T-cell (primary cell): ENCODE measurements at regions not wholly inside any gene's neighbourhood (a gene's known extent, or its start where the extent isn't known, plus 50 kb on each side); places are given as distances from the start of the nearest gene placed in this dataset.
"Not testable (repeated sequence)": the region's sequence is repeated elsewhere in the genome, so short reads cannot be mapped to it uniquely, and the experiment has no call there.

ENCODE experiments used
- ATAC-seq, 4 experiments: fragments of 200-7000 bp in 3 of 4; fragments of 150-1000 bp in 1 of 4; cut with Tn5 transposase; replicated peaks in 1 of 4; 1 replicate in 3 of 4; 2 replicates in 1 of 4; pipeline ENCODE4 v1.10.0; 2021; ENCODE audit warnings: moderate library complexity in 3 of 4, mild to moderate bottlenecking in 2 of 4, moderate number of reproducible peaks in 1 of 4
- CTCF ChIA-PET, 2 donors: fragments of 300-600 bp; sonication (Branson Sonifier 250); formaldehyde crosslinking; loops; one replicate each; lab custom pipeline; 2022; ENCODE audit warnings: antibody characterized with exemption in 2 of 2; lab: Charles Lee
- POLR2A ChIA-PET, 2 donors: fragments of 300-600 bp; sonication (Branson Sonifier 250); formaldehyde crosslinking; loops; one replicate each; lab custom pipeline; 2022; ENCODE audit warnings: antibody characterized with exemption in 2 of 2; lab: Charles Lee
- DNase-seq, 35 experiments: peaks; one replicate each; pipeline versions ENCODE4 v3.0.0 to v3.0.0-alpha.2; 2013 to 2023
- H3K27ac ChIP-seq: one replicate; pipeline ENCODE4 v1.5.1; 2013; ENCODE audit warnings: low read length
- H3K27me3 ChIP-seq, 2 experiments: replicated peaks in 1 of 2; 1 replicate in 1 of 2; 2 replicates in 1 of 2; pipeline versions ENCODE4 v1.6.1 to v1.7.0; 2013; ENCODE audit warnings: low read length in 1 of 2, mixed read lengths in 1 of 2; ENCODE audit not compliant: control insufficient read depth in 2 of 2, insufficient read depth in 2 of 2; ENCODE audit errors: extremely low read depth in 1 of 2
- H3K36me3 ChIP-seq, 2 donors: 1 replicate in 1 of 2; 2 replicates in 1 of 2; pipeline versions ENCODE4 v1.6.1 to v1.7.0; 2013; ENCODE audit warnings: low read length in 1 of 2; ENCODE audit not compliant: control insufficient read depth in 2 of 2, insufficient read depth in 1 of 2; ENCODE audit errors: extremely low read depth in 1 of 2
- H3K4me1 ChIP-seq, 2 experiments: 1 replicate in 1 of 2; 2 replicates in 1 of 2; pipeline versions ENCODE4 v1.6.1 to v1.7.0; 2013; ENCODE audit warnings: low read length in 2 of 2, mixed read lengths in 1 of 2; ENCODE audit not compliant: insufficient read depth in 2 of 2, control insufficient read depth in 1 of 2; ENCODE audit errors: extremely low read depth in 1 of 2
- H3K4me3 ChIP-seq, 2 donors: 1 replicate in 1 of 2; 2 replicates in 1 of 2; pipeline versions ENCODE4 v1.5.1 to v1.7.0; 2013; ENCODE audit warnings: mild to moderate bottlenecking in 2 of 2, low read length in 1 of 2, moderate library complexity in 1 of 2; ENCODE audit not compliant: control insufficient read depth in 1 of 2; ENCODE audit errors: extremely low read depth in 1 of 2
- H3K9me3 ChIP-seq: 2 replicates; pipeline ENCODE4 v1.7.0; 2013
- H3K27ac Mint-ChIP-seq, 2 donors: one replicate each; pipeline ENCODE4 v1.8.0; 2020 to 2021; ENCODE audit warnings: mild to moderate bottlenecking in 2 of 2, mixed read lengths in 2 of 2
- H3K27me3 Mint-ChIP-seq, 2 donors: one replicate each; pipeline ENCODE4 v1.8.0; 2021 to 2022; ENCODE audit warnings: mixed read lengths in 2 of 2
- H3K36me3 Mint-ChIP-seq: one replicate; pipeline ENCODE4 v1.8.0; 2021; ENCODE audit warnings: mixed read lengths
- H3K4me1 Mint-ChIP-seq, 3 donors: one replicate each; pipeline ENCODE4 v1.8.0; 2020 to 2022; ENCODE audit warnings: mixed read lengths in 3 of 3, mild to moderate bottlenecking in 1 of 3
- H3K4me3 Mint-ChIP-seq, 3 donors: one replicate each; pipeline ENCODE4 v1.8.0; 2020 to 2022; ENCODE audit warnings: mild to moderate bottlenecking in 3 of 3, mixed read lengths in 3 of 3, moderate library complexity in 3 of 3
- H3K9me3 Mint-ChIP-seq, 3 donors: one replicate each; pipeline ENCODE4 v1.8.0; 2020 to 2022; ENCODE audit warnings: mixed read lengths in 3 of 3
- WGBS: methylation state at CpG from one replicate; pipeline ENCODE4 v1.1.5; 2013; ENCODE audit warnings: missing lambda C conversion rate; ENCODE audit not compliant: insufficient coverage; 5-methylcytosine and 5-hydroxymethylcytosine counted together

DNA sequence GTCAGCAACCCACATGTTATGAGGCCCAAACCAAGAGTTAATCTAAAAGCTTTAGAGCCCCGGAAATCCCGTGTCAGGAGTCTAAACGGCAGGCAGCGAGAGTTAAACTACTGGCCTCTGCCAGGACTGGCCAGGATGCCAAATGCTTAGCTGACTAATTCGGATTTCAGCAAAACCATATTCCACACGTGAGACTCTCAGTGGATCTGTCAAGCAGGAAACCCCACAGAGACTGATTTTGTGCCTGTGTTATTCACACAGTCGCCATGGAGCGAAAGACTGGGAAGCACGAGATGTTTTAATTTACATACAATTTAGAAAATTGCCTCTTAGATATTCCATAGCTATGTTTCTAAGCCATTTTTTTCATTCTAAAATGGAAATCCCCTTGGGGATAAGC lies 152.9 kb downstream of the RNASET2 start:
- Histone ChIP-seq H3K4me3 (no peak overlapping the region), H3K4me1 (no peaks in the 10 kb centered on the region), H3K27me3 (peaks cover 0 to 2% of the 10 kb centered on the region in 2 experiments), H3K27ac (no peak overlapping the region), H3K36me3 (no peaks in the 10 kb centered on the region), H3K9me3 (peaks cover 4% of the 10 kb centered on the region)
- Mint-ChIP-seq H3K9me3 (peaks cover 13 to 30% (median 30%) of the 10 kb centered on the region in 3 donors), H3K27ac (no peak overlapping the region), H3K4me1 (no peaks in the 10 kb centered on the region), H3K4me3 (no peak overlapping the region), H3K36me3 (peaks cover 9% of the 10 kb centered on the region), H3K27me3 (peaks cover 0 to 5% of the 10 kb centered on the region in 2 donors)
- ATAC-seq (no peak), DNase-seq (no peak)
- CTCF ChIA-PET: no interaction called here
- 92% methylated on average over 5 of the region's 9 CpGs for WGBS
- POLR2A ChIA-PET: no interaction called here

- no peaks in the 10 kb centered on the region for H3K36me3 ChIP-seq
- peaks cover 5% of the 10 kb centered on the region for H3K36me3 Mint-ChIP-seq
- H3K4me3 ChIP-seq: no peak overlapping the region
- no peaks in the 10 kb centered on the region for H3K4me1 ChIP-seq
- no peak for DNase-seq
- H3K27ac Mint-ChIP-seq: no peak overlapping the region
- peaks cover 8 to 25% (median 23%) of the 10 kb centered on the region in 3 donors for H3K9me3 Mint-ChIP-seq
- no peaks in the 10 kb centered on the region for H3K27me3 Mint-ChIP-seq
- ChIA-PET POLR2A (no interaction called here), CTCF (no interaction called here)
- peaks cover 4% of the 10 kb centered on the region for H3K9me3 ChIP-seq
- peaks cover 0 to 2% of the 10 kb centered on the region in 2 experiments for H3K27me3 ChIP-seq
- no peak for ATAC-seq
- H3K4me1 Mint-ChIP-seq: no peaks in the 10 kb centered on the region
- H3K4me3 Mint-ChIP-seq: no peak overlapping the region
- WGBS: 90% methylated on average over 3 of the region's 7 CpGs
- no peak overlapping the region for H3K27ac ChIP-seq
Measured at GRCh38 chr6:166802401-166802800, 153.9 kb downstream of the RNASET2 start.

DNA sequence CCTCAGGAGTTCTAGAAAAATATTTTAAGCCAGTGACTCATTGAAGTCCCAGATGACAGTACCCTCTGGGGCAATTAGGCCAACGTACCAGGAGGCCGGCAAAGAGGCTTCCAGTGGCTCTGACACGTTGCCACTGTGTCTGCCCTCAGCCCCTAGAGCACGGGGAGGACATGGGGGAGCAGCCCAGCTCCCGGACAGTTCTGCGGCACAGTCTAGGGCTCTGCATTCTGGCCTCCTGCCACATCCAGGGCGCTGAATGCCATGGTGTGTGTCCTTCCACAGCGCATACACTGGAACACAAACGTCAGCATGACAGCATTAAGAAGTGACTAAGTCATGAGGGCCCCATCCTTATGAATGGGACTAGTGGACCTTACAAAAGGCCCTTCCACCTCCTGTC lies 156.2 kb downstream of the RNASET2 start:
- H3K4me3 Mint-ChIP-seq: no peak overlapping the region
- no peak for DNase-seq

GRCh38 chr6:166798652-166799051 lies 157.7 kb downstream of the RNASET2 start:
- Mint-ChIP-seq H3K4me1 (no peaks in the 10 kb centered on the region), H3K36me3 (no peaks in the 10 kb centered on the region), H3K4me3 (no peak overlapping the region), H3K9me3 (no peaks in the 10 kb centered on the region), H3K27me3 (no peaks in the 10 kb centered on the region), H3K27ac (no peak overlapping the region)
- Histone ChIP-seq H3K36me3 (no peaks in the 10 kb centered on the region), H3K27me3 (peaks cover 0 to 2% of the 10 kb centered on the region in 2 experiments), H3K27ac (no peak overlapping the region), H3K4me3 (no peak overlapping the region), H3K4me1 (no peaks in the 10 kb centered on the region), H3K9me3 (no peaks in the 10 kb centered on the region)
- ATAC-seq: no peak
- DNase-seq: no peak
- WGBS: 83% methylated on average over 4 of the region's 6 CpGs
- POLR2A ChIA-PET: no interaction called here
- CTCF ChIA-PET: interaction anchor here in 1 of 2 donors (0.7 kb wide), 1 partner anchor 14 kb away, joined by 3 read pairs; no protein-coding TSS in a partner anchor

More for the DNA sequence above, 156.2 kb downstream of the RNASET2 start:
- H3K36me3 Mint-ChIP-seq: no peaks in the 10 kb centered on the region
- Histone ChIP-seq H3K4me1 (no peaks in the 10 kb centered on the region), H3K4me3 (no peak overlapping the region), H3K9me3 (no peaks in the 10 kb centered on the region), H3K27ac (no peak overlapping the region), H3K36me3 (no peaks in the 10 kb centered on the region), H3K27me3 (peaks cover 0 to 2% of the 10 kb centered on the region in 2 experiments)
- WGBS: 89% methylated on average over 9 of the region's 9 CpGs
- H3K9me3 Mint-ChIP-seq: peaks cover 0 to 5% (median 3%) of the 10 kb centered on the region in 3 donors
- no peaks in the 10 kb centered on the region for H3K4me1 Mint-ChIP-seq
- no peaks in the 10 kb centered on the region for H3K27me3 Mint-ChIP-seq
- ChIA-PET POLR2A (no interaction called here), CTCF (no interaction called here)
- no peak for ATAC-seq
- H3K27ac Mint-ChIP-seq: no peak overlapping the region

- Histone ChIP-seq H3K27ac (no peak overlapping the region), H3K4me3 (no peak overlapping the region), H3K27me3 (no peaks in the 10 kb centered on the region), H3K9me3 (no peaks in the 10 kb centered on the region), H3K4me1 (no peaks in the 10 kb centered on the region), H3K36me3 (no peaks in the 10 kb centered on the region)
- no peak for ATAC-seq
- ChIA-PET POLR2A (no interaction called here), CTCF (no interaction called here)
- Mint-ChIP-seq H3K27me3 (peaks cover 0 to 2% of the 10 kb centered on the region in 2 donors), H3K36me3 (no peaks in the 10 kb centered on the region), H3K9me3 (peaks cover 0 to 2% (median 0%) of the 10 kb centered on the region in 3 donors), H3K27ac (no peak overlapping the region), H3K4me3 (no peak overlapping the region), H3K4me1 (no peaks in the 10 kb centered on the region)
- 89% methylated on average over 10 of the region's 12 CpGs for WGBS
- DNase-seq: no peak
Measured at GRCh38 chr6:166796610-166797009, 159.7 kb downstream of the RNASET2 start.

DNA sequence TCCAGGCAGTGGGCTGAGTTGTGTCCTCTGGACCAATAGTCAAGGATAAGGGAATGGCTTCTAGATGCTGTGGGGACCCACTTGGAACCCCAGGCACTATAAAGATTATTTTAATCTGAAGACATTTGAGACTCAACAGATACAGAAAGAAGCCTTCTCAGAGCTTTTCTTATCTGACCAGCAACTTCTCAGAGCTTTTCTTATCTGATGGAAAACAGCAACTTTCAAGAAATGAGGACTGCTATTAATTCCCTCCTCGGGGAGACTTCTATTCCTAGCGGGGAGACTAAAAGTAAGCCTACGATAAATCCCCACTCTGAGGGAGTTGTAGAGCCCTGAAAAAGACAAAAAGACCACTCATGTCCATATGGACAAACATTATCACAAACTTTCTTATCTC lies 160.5 kb downstream of the RNASET2 start:
- Mint-ChIP-seq H3K27ac (no peak overlapping the region), H3K36me3 (no peaks in the 10 kb centered on the region), H3K27me3 (peaks cover 0 to 5% of the 10 kb centered on the region in 2 donors), H3K4me3 (no peak overlapping the region), H3K4me1 (no peaks in the 10 kb centered on the region), H3K9me3 (peaks cover 0 to 3% (median 0%) of the 10 kb centered on the region in 3 donors)
- no peaks in the 10 kb centered on the region for H3K27me3 ChIP-seq
- CTCF ChIA-PET: interaction anchor here in 1 of 2 donors (1.0 kb wide), 1 partner anchor 194 kb away, joined by 4 read pairs; no protein-coding TSS in a partner anchor
- no peaks in the 10 kb centered on the region for H3K36me3 ChIP-seq
- H3K9me3 ChIP-seq: no peaks in the 10 kb centered on the region
- no peak overlapping the region for H3K27ac ChIP-seq
- WGBS: 100% methylated on average over 1 of the region's 3 CpGs
- ATAC-seq: no peak
- POLR2A ChIA-PET: no interaction called here
- H3K4me3 ChIP-seq: no peak overlapping the region
- no peak for DNase-seq
- H3K4me1 ChIP-seq: no peaks in the 10 kb centered on the region

DNA sequence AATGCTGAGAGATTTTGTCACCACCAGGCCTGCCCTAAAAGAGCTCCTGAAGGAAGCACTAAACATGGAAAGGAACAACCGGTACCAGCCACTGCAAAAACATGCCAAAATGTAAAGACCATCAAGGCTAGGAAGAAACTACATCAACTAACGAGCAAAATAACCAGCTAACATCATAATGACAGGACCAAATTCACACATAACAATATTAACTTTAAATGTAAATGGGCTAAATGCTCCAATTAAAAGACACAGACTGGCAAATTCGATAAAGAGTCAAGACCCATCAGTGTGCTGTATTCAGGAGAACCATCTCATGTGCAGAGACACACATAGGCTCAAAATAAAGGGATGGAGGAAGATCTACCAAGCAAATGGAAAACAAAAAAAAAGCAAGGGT lies 163.8 kb upstream of the RPS6KA2 start:
- H3K27ac ChIP-seq, H3K4me3 ChIP-seq, H3K27me3 Mint-ChIP-seq, H3K4me1 Mint-ChIP-seq, POLR2A ChIA-PET, H3K4me3 Mint-ChIP-seq, ATAC-seq, H3K36me3 Mint-ChIP-seq, H3K36me3 ChIP-seq, H3K4me1 ChIP-seq, H3K9me3 Mint-ChIP-seq, H3K27me3 ChIP-seq, H3K9me3 ChIP-seq, H3K27ac Mint-ChIP-seq, CTCF ChIA-PET, DNase-seq: not testable (repeated sequence)
- WGBS: no CpG with 5 or more reads among the region's 3 CpGs
